Epithelial cell of prostate (primary cell): ENCODE measurements at regions not wholly inside any gene's neighbourhood (a gene's known extent, or its start where the extent isn't known, plus 50 kb on each side); places are given as distances from the start of the nearest gene placed in this dataset.

ENCODE experiments used
- DNase-seq: peaks from one replicate; pipeline ENCODE4 v3.0.0-alpha.2; 2011; ENCODE audit warnings: low read depth, low spot score
- H3K27ac ChIP-seq: fragments of 450-650 bp; 2 replicates; pipeline ENCODE4 v1.5.1; 2017; ENCODE audit warnings: mild to moderate bottlenecking

GRCh38 chr13:70483599-70484276 is 375.5 kb upstream of the KLHL1 start:
- no peak for DNase-seq
- no peak overlapping the region for H3K27ac ChIP-seq

GRCh38 chr13:70473907-70474306 is 365.7 kb upstream of the KLHL1 start:
- no peak for DNase-seq
- H3K27ac ChIP-seq = no peak overlapping the region

- DNase-seq = no peak
- no peak overlapping the region for H3K27ac ChIP-seq
Observed at GRCh38 chr13:70469077-70469476, 360.8 kb upstream of the KLHL1 start.

- no peak for DNase-seq
- H3K27ac ChIP-seq = no peak overlapping the region
Observed at GRCh38 chr13:70457474-70457873, 349.2 kb upstream of the KLHL1 start.

- no peak for DNase-seq
- no peak overlapping the region for H3K27ac ChIP-seq
Observed at GRCh38 chr13:70448820-70449219, 340.6 kb upstream of the KLHL1 start.

GRCh38 chr13:70432276-70432805 is 324.1 kb upstream of the KLHL1 start:
- no peak for DNase-seq
- no peak overlapping the region for H3K27ac ChIP-seq

GRCh38 chr13:70430256-70430655 is 322.0 kb upstream of the KLHL1 start:
- no peak for DNase-seq
- no peak overlapping the region for H3K27ac ChIP-seq

GRCh38 chr13:70424928-70425327 is 316.7 kb upstream of the KLHL1 start:
- no peak for DNase-seq
- no peak overlapping the region for H3K27ac ChIP-seq

GRCh38 chr13:70424428-70424827 is 316.2 kb upstream of the KLHL1 start:
- no peak for DNase-seq
- no peak overlapping the region for H3K27ac ChIP-seq

GRCh38 chr13:70415136-70415535 is 306.9 kb upstream of the KLHL1 start:
- DNase-seq = no peak

GRCh38 chr13:70408865-70409264 is 300.6 kb upstream of the KLHL1 start:
- no peak overlapping the region for H3K27ac ChIP-seq
- no peak for DNase-seq

More at GRCh38 chr13:70415136-70415535, 306.9 kb upstream of the KLHL1 start:
- H3K27ac ChIP-seq = no peak overlapping the region

- H3K27ac ChIP-seq = no peak overlapping the region
- no peak for DNase-seq
Observed at GRCh38 chr13:70407486-70407885, 299.2 kb upstream of the KLHL1 start.

GRCh38 chr13:70405266-70405665 is 297.0 kb upstream of the KLHL1 start:
- no peak overlapping the region for H3K27ac ChIP-seq
- DNase-seq = no peak

GRCh38 chr13:70394031-70394548 is 285.8 kb upstream of the KLHL1 start:
- H3K27ac ChIP-seq = no peak overlapping the region
- DNase-seq = no peak

- no peak for DNase-seq
- H3K27ac ChIP-seq = no peak overlapping the region
Observed at GRCh38 chr13:70391678-70392077, 283.4 kb upstream of the KLHL1 start.

GRCh38 chr13:70390968-70391367 is 282.7 kb upstream of the KLHL1 start:
- DNase-seq = no peak
- no peak overlapping the region for H3K27ac ChIP-seq

GRCh38 chr13:70390064-70390463 is 281.8 kb upstream of the KLHL1 start:
- DNase-seq = no peak
- H3K27ac ChIP-seq = no peak overlapping the region

GRCh38 chr13:70388935-70389334 is 280.7 kb upstream of the KLHL1 start:
- no peak overlapping the region for H3K27ac ChIP-seq
- no peak for DNase-seq

- H3K27ac ChIP-seq = no peak overlapping the region
- no peak for DNase-seq
Observed at GRCh38 chr13:70386919-70387318, 278.7 kb upstream of the KLHL1 start.

GRCh38 chr13:70385852-70386251 is 277.6 kb upstream of the KLHL1 start:
- DNase-seq = no peak
- no peak overlapping the region for H3K27ac ChIP-seq

GRCh38 chr13:70384156-70384555 is 275.9 kb upstream of the KLHL1 start:
- H3K27ac ChIP-seq = no peak overlapping the region

GRCh38 chr13:70380809-70381208 is 272.6 kb upstream of the KLHL1 start:
- no peak for DNase-seq
- H3K27ac ChIP-seq = no peak overlapping the region

More at GRCh38 chr13:70384156-70384555, 275.9 kb upstream of the KLHL1 start:
- no peak for DNase-seq
